Liver (tissue), 3 donors: ENCODE measurements at regions not wholly inside any gene's neighbourhood (a gene's known extent, or its start where the extent isn't known, plus 50 kb on each side); places are given as distances from the start of the nearest gene placed in this dataset.

Source experiments
- ATF3 ChIP-seq: IDR thresholded peaks from 2 replicates; pipeline ENCODE4 v1.6.1; 2016; ENCODE audit warnings: antibody characterized with exemption
- CTCF ChIP-seq: fragments of 150-350 bp; IDR thresholded peaks from 2 replicates; pipeline ENCODE4 v1.5.1; 2017; ENCODE audit warnings: improper control_type of control experiment, low read depth, low read length; ENCODE audit not compliant: missing input control
- EGR1 ChIP-seq, 2 donors: IDR thresholded peaks; 2 replicates each; pipeline ENCODE4 v1.6.1; 2016 to 2018; ENCODE audit warnings: antibody characterized with exemption in 2 of 2, low read depth in 2 of 2
- FOXA1 ChIP-seq: IDR thresholded peaks from 2 replicates; pipeline ENCODE4 v1.6.1; 2016; ENCODE audit warnings: antibody characterized with exemption
- GABPA ChIP-seq, 2 donors: IDR thresholded peaks in 1 of 2; conservative IDR thresholded peaks in 1 of 2; 2 replicates each; pipeline ENCODE4 v1.6.1; 2016; ENCODE audit warnings: antibody characterized with exemption in 2 of 2, mild to moderate bottlenecking in 1 of 2, moderate library complexity in 1 of 2
- HNF4G ChIP-seq: IDR thresholded peaks from 2 replicates; pipeline ENCODE4 v1.6.1; 2016; ENCODE audit warnings: antibody characterized with exemption
- MAX ChIP-seq: IDR thresholded peaks from 2 replicates; pipeline ENCODE4 v1.6.1; 2016; ENCODE audit warnings: antibody characterized with exemption
- RAD21 ChIP-seq, 2 donors: IDR thresholded peaks; 2 replicates each; pipeline ENCODE4 v1.6.1; 2016; ENCODE audit warnings: antibody characterized with exemption in 2 of 2, mild to moderate bottlenecking in 2 of 2
- REST ChIP-seq: IDR thresholded peaks from 2 replicates; pipeline ENCODE4 v1.6.1; 2016; ENCODE audit warnings: antibody characterized with exemption, mild to moderate bottlenecking
- RXRA ChIP-seq, 2 donors: IDR thresholded peaks; 2 replicates each; pipeline ENCODE4 v1.6.1; 2017 to 2018; ENCODE audit warnings: antibody characterized with exemption in 2 of 2, mild to moderate bottlenecking in 1 of 2
- TAF1 ChIP-seq: conservative IDR thresholded peaks from 2 replicates; pipeline ENCODE4 v1.6.1; 2016; ENCODE audit warnings: antibody characterized with exemption, mild to moderate bottlenecking
- YY1 ChIP-seq: IDR thresholded peaks from 2 replicates; pipeline ENCODE4 v1.6.1; 2016; ENCODE audit warnings: antibody characterized with exemption, mild to moderate bottlenecking
- ZBTB33 ChIP-seq: IDR thresholded peaks from 2 replicates; pipeline ENCODE4 v1.6.1; 2016; ENCODE audit warnings: antibody characterized with exemption
- donor health status: healthy.
- donor health status: healthy.

GRCh38 chr6:169406034-169406433 is 152.4 kb upstream of the THBS2 start:
- TF ChIP-seq CTCF = no peak
- TF ChIP-seq HNF4G = no peak
- no peak for TF ChIP-seq TAF1
- no peak for TF ChIP-seq YY1
- TF ChIP-seq GABPA (IDR thresholded peaks at IDR 0.05 in 1 of 2, conservative IDR thresholded peaks at IDR 0.05 in 1 of 2) = no peak
- no peak for TF ChIP-seq REST
- TF ChIP-seq ATF3 = no peak
- TF ChIP-seq RAD21 (IDR thresholded peaks at IDR 0.05) = no peak
- TF ChIP-seq RXRA (IDR thresholded peaks at IDR 0.05) = no peak
- no peak for TF ChIP-seq EGR1 (IDR thresholded peaks at IDR 0.05; ENCODE audit: low read depth in 2 of 2)
- no peak for TF ChIP-seq FOXA1
- TF ChIP-seq MAX = no peak
- TF ChIP-seq ZBTB33 = no peak
